ENCODE measurements at regions not wholly inside any gene's neighbourhood (a gene's known extent, or its start where the extent isn't known, plus 50 kb on each side); places are given as distances from the start of the nearest gene placed in this dataset.
"Not testable (repeated sequence)": the region's sequence is repeated elsewhere in the genome, so short reads cannot be mapped to it uniquely, and the experiment has no call there.

- Mint-ChIP-seq H3K36me3 (no peaks in the 10 kb centered on the region), H3K4me1 (no peaks in the 10 kb centered on the region), H3K4me3 (no peak overlapping the region), H3K27me3 (no peaks in the 10 kb centered on the region), H3K9me3 (peaks cover 6% of the 10 kb centered on the region), H3K27ac (no peak overlapping the region)
- DNase-seq = no peak
- CTCF ChIA-PET = no interaction called here
Measured at GRCh38 chr2:209269024-209269423, 154.8 kb upstream of the MAP2 start.

- no peak for DNase-seq
- Mint-ChIP-seq H3K9me3 (peaks cover 1% of the 10 kb centered on the region), H3K4me1 (no peaks in the 10 kb centered on the region), H3K27me3 (no peaks in the 10 kb centered on the region), H3K4me3 (no peak overlapping the region), H3K36me3 (no peaks in the 10 kb centered on the region), H3K27ac (no peak overlapping the region)
- CTCF ChIA-PET = no interaction called here
Measured at GRCh38 chr2:209276000-209276399, 147.8 kb upstream of the MAP2 start.

GRCh38 chr2:209277444-209277843 lies 146.4 kb upstream of the MAP2 start:
- no peak for DNase-seq
- Mint-ChIP-seq H3K9me3 (peaks cover 1% of the 10 kb centered on the region), H3K27ac (no peak overlapping the region), H3K36me3 (no peaks in the 10 kb centered on the region), H3K4me1 (no peaks in the 10 kb centered on the region), H3K27me3 (no peaks in the 10 kb centered on the region), H3K4me3 (no peak overlapping the region)
- CTCF ChIA-PET = no interaction called here

GRCh38 chr2:209298601-209299000 lies 125.2 kb upstream of the MAP2 start:
- H3K9me3 Mint-ChIP-seq = no peaks in the 10 kb centered on the region
- CTCF ChIA-PET = no interaction called here
- H3K4me3 Mint-ChIP-seq = no peak overlapping the region
- no peaks in the 10 kb centered on the region for H3K36me3 Mint-ChIP-seq
- no peak overlapping the region for H3K27ac Mint-ChIP-seq
- H3K27me3 Mint-ChIP-seq = no peaks in the 10 kb centered on the region
- no peaks in the 10 kb centered on the region for H3K4me1 Mint-ChIP-seq
- no peak for DNase-seq

GRCh38 chr2:209299478-209299877 lies 124.4 kb upstream of the MAP2 start:
- H3K27me3 Mint-ChIP-seq = not testable (repeated sequence)

GRCh38 chr2:209300766-209301165 lies 123.1 kb upstream of the MAP2 start:
- CTCF ChIA-PET, H3K27ac Mint-ChIP-seq, H3K4me3 Mint-ChIP-seq, H3K27me3 Mint-ChIP-seq, H3K4me1 Mint-ChIP-seq, H3K9me3 Mint-ChIP-seq, H3K36me3 Mint-ChIP-seq, DNase-seq: not testable (repeated sequence)

More at GRCh38 chr2:209299478-209299877, 124.4 kb upstream of the MAP2 start:
- CTCF ChIA-PET, H3K36me3 Mint-ChIP-seq, H3K4me3 Mint-ChIP-seq, H3K27ac Mint-ChIP-seq, DNase-seq, H3K4me1 Mint-ChIP-seq, H3K9me3 Mint-ChIP-seq: not testable (repeated sequence)

DNA sequence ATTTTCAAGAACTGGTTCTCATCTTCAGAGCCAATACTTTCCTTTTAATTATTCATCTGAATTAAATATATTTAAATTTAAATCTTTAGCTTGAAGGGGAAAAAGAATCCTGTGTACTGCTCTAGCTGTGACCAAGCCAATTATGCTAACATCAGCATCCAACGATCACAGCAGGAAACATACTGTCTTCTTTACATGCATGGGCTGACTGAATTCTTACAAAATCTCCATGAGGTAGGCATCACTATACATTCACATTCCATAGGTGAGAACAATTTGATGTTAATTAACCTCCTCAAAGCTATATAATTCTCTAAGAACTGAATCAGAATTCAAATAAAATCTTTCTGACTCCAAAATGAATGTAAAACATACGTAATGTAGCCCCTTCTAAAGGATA lies 118.8 kb upstream of the MAP2 start:
- no peaks in the 10 kb centered on the region for H3K36me3 Mint-ChIP-seq
- no peaks in the 10 kb centered on the region for H3K4me1 Mint-ChIP-seq
- no peaks in the 10 kb centered on the region for H3K9me3 Mint-ChIP-seq
- H3K27me3 Mint-ChIP-seq = no peaks in the 10 kb centered on the region
- no peak overlapping the region for H3K27ac Mint-ChIP-seq
- no peak overlapping the region for H3K4me3 Mint-ChIP-seq
- CTCF ChIA-PET = no interaction called here
- no peak for DNase-seq

DNA sequence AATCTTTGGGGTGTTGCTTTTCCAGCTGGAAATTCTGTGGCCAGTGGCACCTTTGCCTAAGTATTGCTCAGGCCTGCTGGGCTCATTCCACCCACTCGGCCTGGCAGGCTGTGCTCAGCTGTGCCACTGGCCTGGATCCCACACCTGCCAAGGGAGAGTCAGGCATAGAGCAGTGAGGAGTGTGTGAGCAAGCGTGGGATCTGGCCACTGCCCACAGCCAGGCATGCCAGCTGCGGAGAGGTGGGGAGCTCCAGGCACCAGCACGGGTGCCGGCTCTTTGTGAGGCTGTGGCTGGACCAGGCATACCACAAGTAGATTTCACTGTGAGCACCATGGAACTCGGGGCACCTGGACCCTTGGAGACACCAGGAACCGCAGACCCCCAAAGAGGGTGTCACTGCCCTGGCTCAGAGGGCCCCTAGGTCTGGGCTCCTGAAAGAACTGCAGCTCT lies 118.1 kb upstream of the MAP2 start:
- no peak for DNase-seq
- CTCF ChIA-PET = no interaction called here

DNA sequence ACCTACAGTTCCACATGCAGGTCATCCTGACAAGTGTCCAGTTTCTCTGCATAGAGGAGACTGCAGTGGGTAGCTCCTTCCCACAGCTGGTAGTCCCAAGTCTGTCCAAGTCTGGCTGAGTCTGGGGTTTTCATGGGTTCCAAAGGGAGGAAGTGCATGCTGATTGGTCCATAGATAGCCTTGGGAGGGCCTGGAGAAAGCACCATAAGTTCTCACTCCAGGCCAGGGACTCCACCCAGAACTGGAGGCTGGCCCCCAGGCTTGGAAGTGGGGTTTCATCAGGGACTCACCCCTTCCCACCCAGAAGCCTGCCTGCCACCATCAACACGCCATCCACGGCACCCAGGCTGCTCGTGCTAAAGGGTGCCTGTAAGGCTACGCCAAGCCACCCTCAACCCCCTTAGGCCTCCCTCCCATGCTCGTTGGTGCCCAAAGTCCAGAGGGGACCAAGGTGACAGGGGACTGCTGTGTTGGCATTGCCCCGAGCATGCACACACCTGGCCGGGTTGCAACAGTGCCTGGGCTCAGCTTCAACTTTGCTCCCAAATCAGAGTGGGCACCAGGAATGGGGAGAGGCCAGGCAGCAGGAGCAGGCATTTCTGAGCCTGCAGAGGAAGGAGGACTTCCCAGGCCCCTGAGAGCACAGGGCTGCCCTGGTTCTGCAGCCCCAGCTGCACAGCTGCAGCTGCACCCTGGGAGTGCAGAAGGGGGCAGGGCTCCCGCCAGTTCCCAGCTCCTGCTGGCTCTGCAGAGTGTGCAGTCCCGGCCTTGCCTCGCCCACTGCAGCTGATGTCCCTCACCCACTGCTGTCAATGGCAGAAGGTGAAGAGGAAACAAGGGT lies 116.5 kb upstream of the MAP2 start:
- CTCF ChIA-PET = no interaction called here
- DNase-seq = no peak
- H3K27ac Mint-ChIP-seq = no peak overlapping the region
- no peaks in the 10 kb centered on the region for H3K27me3 Mint-ChIP-seq
- no peak overlapping the region for H3K4me3 Mint-ChIP-seq
- H3K9me3 Mint-ChIP-seq = no peaks in the 10 kb centered on the region
- no peaks in the 10 kb centered on the region for H3K36me3 Mint-ChIP-seq
- no peaks in the 10 kb centered on the region for H3K4me1 Mint-ChIP-seq

More for the DNA sequence above, 118.1 kb upstream of the MAP2 start:
- Mint-ChIP-seq H3K36me3 (no peaks in the 10 kb centered on the region), H3K27me3 (no peaks in the 10 kb centered on the region), H3K9me3 (no peaks in the 10 kb centered on the region), H3K4me3 (no peak overlapping the region), H3K4me1 (no peaks in the 10 kb centered on the region), H3K27ac (no peak overlapping the region)

DNA sequence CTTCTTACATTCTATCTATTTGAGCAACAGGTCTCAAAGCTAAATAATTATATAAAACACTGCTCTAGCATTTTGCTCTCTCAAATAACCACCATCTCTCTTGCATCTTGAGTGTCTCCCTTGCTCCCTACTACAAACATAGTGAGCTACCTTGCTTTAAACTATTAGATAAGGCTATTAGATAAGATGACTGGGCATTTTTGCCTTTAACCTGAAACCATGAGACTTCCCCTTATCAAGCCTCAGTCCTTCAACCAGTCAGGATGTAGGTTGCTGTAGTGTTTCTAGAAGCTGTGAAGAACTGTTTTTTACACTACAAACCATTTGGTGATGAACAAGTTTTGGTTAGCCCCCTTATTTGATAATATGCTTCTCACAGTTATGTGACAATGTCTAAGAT lies 115.4 kb upstream of the MAP2 start:
- Mint-ChIP-seq H3K27ac (no peak overlapping the region), H3K27me3 (no peaks in the 10 kb centered on the region), H3K4me1 (no peaks in the 10 kb centered on the region), H3K9me3 (no peaks in the 10 kb centered on the region), H3K4me3 (no peak overlapping the region), H3K36me3 (no peaks in the 10 kb centered on the region)
- DNase-seq = no peak
- CTCF ChIA-PET = no interaction called here

- Mint-ChIP-seq H3K27ac (no peak overlapping the region), H3K36me3 (no peaks in the 10 kb centered on the region), H3K4me1 (no peaks in the 10 kb centered on the region), H3K9me3 (no peaks in the 10 kb centered on the region), H3K27me3 (no peaks in the 10 kb centered on the region), H3K4me3 (no peak overlapping the region)
- DNase-seq = no peak
- CTCF ChIA-PET = no interaction called here
Measured at GRCh38 chr2:209311948-209312347, 111.9 kb upstream of the MAP2 start.

- not testable (repeated sequence) for H3K36me3 Mint-ChIP-seq, H3K4me3 Mint-ChIP-seq, DNase-seq, H3K4me1 Mint-ChIP-seq, H3K9me3 Mint-ChIP-seq, H3K27me3 Mint-ChIP-seq, H3K27ac Mint-ChIP-seq
- CTCF ChIA-PET = interaction anchor here (1.8 kb wide), 1 partner anchor 22 kb away, joined by 5 read pairs; no protein-coding TSS in a partner anchor
Measured at GRCh38 chr2:209312450-209312849, 111.4 kb upstream of the MAP2 start.

- CTCF ChIA-PET = no interaction called here
- no peak overlapping the region for H3K4me3 Mint-ChIP-seq
- H3K27me3 Mint-ChIP-seq = no peaks in the 10 kb centered on the region
- no peak overlapping the region for H3K27ac Mint-ChIP-seq
- H3K36me3 Mint-ChIP-seq = no peaks in the 10 kb centered on the region
- DNase-seq = no peak
- no peaks in the 10 kb centered on the region for H3K9me3 Mint-ChIP-seq
- no peaks in the 10 kb centered on the region for H3K4me1 Mint-ChIP-seq
Measured at GRCh38 chr2:209314653-209315052, 109.2 kb upstream of the MAP2 start.

DNA sequence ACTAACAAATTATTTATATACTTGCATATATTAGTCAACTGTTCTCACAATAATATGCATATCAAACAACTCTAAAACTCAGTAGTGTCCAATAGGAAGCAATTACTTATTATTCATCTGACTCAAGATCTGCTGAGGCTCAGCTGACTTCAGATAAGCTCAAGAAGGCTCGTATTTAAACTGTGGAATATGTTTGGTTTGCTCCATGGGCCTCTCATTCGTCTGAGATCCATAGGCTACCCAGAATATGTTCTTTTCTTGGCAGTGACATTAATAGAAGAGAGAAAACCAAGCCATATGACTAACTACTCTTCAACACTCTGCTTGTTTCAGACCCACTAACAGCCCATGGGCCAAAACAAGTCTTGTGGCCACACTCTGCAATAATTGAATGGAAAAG lies 107.7 kb upstream of the MAP2 start:
- H3K27ac Mint-ChIP-seq = no peak overlapping the region
- no peaks in the 10 kb centered on the region for H3K9me3 Mint-ChIP-seq
- H3K27me3 Mint-ChIP-seq = no peaks in the 10 kb centered on the region
- H3K4me3 Mint-ChIP-seq = no peak overlapping the region
- no peaks in the 10 kb centered on the region for H3K4me1 Mint-ChIP-seq
- H3K36me3 Mint-ChIP-seq = no peaks in the 10 kb centered on the region
- CTCF ChIA-PET = no interaction called here
- DNase-seq = no peak

GRCh38 chr2:209321076-209321475 lies 102.8 kb upstream of the MAP2 start:
- no peaks in the 10 kb centered on the region for H3K9me3 Mint-ChIP-seq
- CTCF ChIA-PET = interaction anchor here (1.2 kb wide), 1 partner anchor 13 kb away, joined by 3 read pairs; no protein-coding TSS in a partner anchor
- H3K27me3 Mint-ChIP-seq = no peaks in the 10 kb centered on the region
- DNase-seq = no peak
- H3K4me3 Mint-ChIP-seq = no peak overlapping the region
- H3K36me3 Mint-ChIP-seq = no peaks in the 10 kb centered on the region
- no peak overlapping the region for H3K27ac Mint-ChIP-seq
- H3K4me1 Mint-ChIP-seq = no peaks in the 10 kb centered on the region

Data from activated naive CD4-positive, alpha-beta T cell treated with anti-CD3 and anti-CD28 coated beads, Interleukin-2, amount 10 ng/mL, durations not matched to agents 7 days and 5 days (primary cell).